Loucy (cell line): ENCODE measurements at regions not wholly inside any gene's neighbourhood (a gene's known extent, or its start where the extent isn't known, plus 50 kb on each side); places are given as distances from the start of the nearest gene placed in this dataset.

ENCODE experiments used
- H2AFZ ChIP-seq: fragments of 200-600 bp; sonication (generic); 2 replicates; pipeline ENCODE4 v1.6.0; 2016; ENCODE audit warnings: antibody characterized with exemption, mild to moderate bottlenecking, low read length, moderate library complexity
- H3F3A ChIP-seq: fragments of 200-600 bp; 2 replicates; pipeline ENCODE4 v1.6.0; 2016; ENCODE audit warnings: antibody characterized with exemption, low read depth, mild to moderate bottlenecking
- H3K27me3 ChIP-seq: fragments of 200-600 bp; sonication (generic); 2 replicates; pipeline ENCODE4 v1.6.1; 2014; ENCODE audit warnings: low read length, mild to moderate bottlenecking; ENCODE audit not compliant: insufficient read depth, poor library complexity, severe bottlenecking
- H3K36me3 ChIP-seq: fragments of 200-600 bp; sonication (generic); 2 replicates; pipeline ENCODE4 v1.6.1; 2016; ENCODE audit warnings: low read length; ENCODE audit not compliant: insufficient read depth
- H3K4me1 ChIP-seq: fragments of 200-600 bp; sonication (generic); 2 replicates; pipeline ENCODE4 v1.5.1; 2014; ENCODE audit warnings: low read length, mild to moderate bottlenecking; ENCODE audit not compliant: insufficient read depth, poor library complexity, severe bottlenecking
- H3K4me2 ChIP-seq: fragments of 200-600 bp; sonication (generic); 2 replicates; pipeline ENCODE4 v1.6.0; 2014; ENCODE audit warnings: antibody characterized with exemption, low read length, low read depth, mild to moderate bottlenecking; ENCODE audit not compliant: poor library complexity, severe bottlenecking
- H3K4me3 ChIP-seq: fragments of 200-600 bp; sonication (generic); 2 replicates; pipeline ENCODE4 v1.5.1; 2014; ENCODE audit warnings: low read length, mild to moderate bottlenecking, mixed read lengths; ENCODE audit not compliant: poor library complexity, severe bottlenecking
- H3K79me2 ChIP-seq: fragments of 200-600 bp; sonication (generic); 2 replicates; pipeline ENCODE4 v1.6.1; 2014; ENCODE audit warnings: low read length; ENCODE audit not compliant: insufficient read depth
- H3K9ac ChIP-seq: fragments of 200-600 bp; sonication (generic); 2 replicates; pipeline ENCODE4 v1.6.0; 2014; ENCODE audit warnings: mild to moderate bottlenecking, low read depth, low read length, moderate library complexity; ENCODE audit not compliant: poor library complexity, severe bottlenecking
- H3K9me2 ChIP-seq: fragments of 200-600 bp; sonication (generic); replicated peaks from 2 replicates; pipeline ENCODE4 v1.6.1; 2016; ENCODE audit warnings: low read depth, low read length, mixed read lengths
- H3K9me3 ChIP-seq: fragments of 200-600 bp; sonication (generic); 2 replicates; pipeline ENCODE4 v1.6.1; 2014; ENCODE audit warnings: mild to moderate bottlenecking, antibody characterized with exemption, low read length, low read depth; ENCODE audit not compliant: insufficient read depth
- H4K20me1 ChIP-seq: fragments of 200-600 bp; sonication (generic); 2 replicates; pipeline ENCODE4 v1.6.0; 2014; ENCODE audit warnings: antibody characterized with exemption, low read length, mild to moderate bottlenecking; ENCODE audit not compliant: insufficient read depth, poor library complexity, severe bottlenecking
- CTCF ChIP-seq: fragments of 200-600 bp; sonication (generic); conservative IDR thresholded peaks from 2 replicates; pipeline ENCODE4 v1.5.1; 2014; ENCODE audit warnings: mild to moderate bottlenecking, antibody characterized with exemption, low read length
- EZH2phosphoT487 ChIP-seq: fragments of 200-600 bp; IDR thresholded peaks from 2 replicates; pipeline ENCODE4 v1.6.1; 2018; ENCODE audit warnings: antibody characterized with exemption, mild to moderate bottlenecking, moderate library complexity, borderline replicate concordance

GRCh38 chr6:137762168-137763090 is 104.6 kb upstream of the TNFAIP3 start:
- Histone ChIP-seq H3K4me3 (peak overlapping the region; percentile 25), H2AFZ (no peak overlapping the region), H3K9ac (no peak overlapping the region), H3K4me1 (peaks cover 39% of the 10 kb centered on the region), H3K4me2 (peak overlapping the region; percentile 49), H3K9me2 (no peaks in the 10 kb centered on the region), H3K9me3 (no peaks in the 10 kb centered on the region), H3K36me3 (no peaks in the 10 kb centered on the region), H3K27me3 (no peaks in the 10 kb centered on the region), H4K20me1 (no peaks in the 10 kb centered on the region), H3F3A (no peaks in the 10 kb centered on the region), H3K79me2 (no peaks in the 10 kb centered on the region)
- TF ChIP-seq EZH2phosphoT487 (no peak), CTCF (no peak)

GRCh38 chr6:137763436-137763835 is 103.6 kb upstream of the TNFAIP3 start:
- Histone ChIP-seq H3K36me3 (no peaks in the 10 kb centered on the region), H3K4me2 (no peak overlapping the region), H3K4me1 (peaks cover 49% of the 10 kb centered on the region), H3K9ac (no peak overlapping the region), H3K4me3 (no peak overlapping the region), H4K20me1 (no peaks in the 10 kb centered on the region), H2AFZ (no peak overlapping the region), H3K27me3 (no peaks in the 10 kb centered on the region), H3K9me2 (no peaks in the 10 kb centered on the region), H3F3A (peaks cover 6% of the 10 kb centered on the region), H3K79me2 (no peaks in the 10 kb centered on the region), H3K9me3 (no peaks in the 10 kb centered on the region)
- no peak for TF ChIP-seq EZH2phosphoT487
- no peak for TF ChIP-seq CTCF

GRCh38 chr6:137763886-137764285 is 103.2 kb upstream of the TNFAIP3 start:
- H3F3A ChIP-seq, result peaks cover 9% of the 10 kb centered on the region
- H3K9me2 ChIP-seq, result no peaks in the 10 kb centered on the region
- no peak overlapping the region for H3K4me3 ChIP-seq
- no peaks in the 10 kb centered on the region for H3K27me3 ChIP-seq
- H4K20me1 ChIP-seq, result no peaks in the 10 kb centered on the region
- H3K4me2 ChIP-seq, result no peak overlapping the region
- peaks cover 53% of the 10 kb centered on the region for H3K4me1 ChIP-seq
- no peaks in the 10 kb centered on the region for H3K9me3 ChIP-seq
- H2AFZ ChIP-seq, result no peak overlapping the region
- no peaks in the 10 kb centered on the region for H3K36me3 ChIP-seq
- no peak overlapping the region for H3K9ac ChIP-seq
- TF ChIP-seq EZH2phosphoT487, result no peak
- no peak; the same call in 1 of the 2 replicates for TF ChIP-seq CTCF
- no peaks in the 10 kb centered on the region for H3K79me2 ChIP-seq
